ENCODE measurements at regions not wholly inside any gene's neighbourhood (a gene's known extent, or its start where the extent isn't known, plus 50 kb on each side); places are given as distances from the start of the nearest gene placed in this dataset.

DNA sequence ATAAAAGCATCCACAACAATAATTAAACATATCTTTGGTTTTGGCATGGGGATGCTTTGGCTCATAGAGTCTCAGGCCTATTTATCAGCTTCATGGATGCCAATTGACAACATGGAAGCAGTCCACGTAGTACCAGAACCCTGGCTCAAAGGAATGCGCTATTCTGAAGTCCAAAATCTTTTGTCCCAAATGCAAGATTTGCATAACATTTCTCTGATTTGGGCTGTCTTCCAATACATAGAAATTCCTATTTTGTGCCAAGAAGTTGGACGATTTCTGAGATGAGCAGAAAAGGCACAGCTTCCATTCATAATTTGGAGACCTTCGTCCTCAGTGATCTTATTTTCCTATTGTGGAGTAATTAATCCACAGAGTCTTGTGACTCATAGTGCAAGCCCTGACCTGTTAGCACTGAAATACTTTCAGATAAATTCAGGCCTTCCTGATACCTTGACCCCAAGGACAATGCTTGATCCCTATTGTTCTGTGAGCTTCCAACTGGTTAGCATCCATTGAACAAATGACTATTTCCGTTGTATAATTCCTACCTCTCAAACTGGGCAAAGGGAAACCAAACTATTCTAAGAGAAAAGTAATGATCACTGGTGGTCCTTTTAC lies 78.4 kb upstream of the CDH11 start:
- Histone ChIP-seq H3K27ac (ENCODE audit: low read depth, low read length) (no peak overlapping the region), H3K27me3 (ENCODE audit: control insufficient read depth, low read length) (no peaks in the 10 kb centered on the region), H3K4me1 (ENCODE audit: control insufficient read depth, low read length) (no peaks in the 10 kb centered on the region), H3K9me3 (ENCODE audit: control insufficient read depth, insufficient read depth, low read length) (no peaks in the 10 kb centered on the region), H3K9me2 (replicated peaks; ENCODE audit: control insufficient read depth, low read length) (no peaks in the 10 kb centered on the region), H3F3A (ENCODE audit: control insufficient read depth, insufficient read depth) (no peaks in the 10 kb centered on the region), H3K36me3 (ENCODE audit: control insufficient read depth, low read length) (no peaks in the 10 kb centered on the region), H4K20me1 (ENCODE audit: control insufficient read depth, insufficient read depth, low read depth, low read length) (no peaks in the 10 kb centered on the region), H3K4me3 (ENCODE audit: low read length) (no peak overlapping the region), H3K79me2 (ENCODE audit: control insufficient read depth, low read length) (no peaks in the 10 kb centered on the region), H3K4me2 (ENCODE audit: low read length) (no peak overlapping the region)
- TF ChIP-seq, protein P1, sequence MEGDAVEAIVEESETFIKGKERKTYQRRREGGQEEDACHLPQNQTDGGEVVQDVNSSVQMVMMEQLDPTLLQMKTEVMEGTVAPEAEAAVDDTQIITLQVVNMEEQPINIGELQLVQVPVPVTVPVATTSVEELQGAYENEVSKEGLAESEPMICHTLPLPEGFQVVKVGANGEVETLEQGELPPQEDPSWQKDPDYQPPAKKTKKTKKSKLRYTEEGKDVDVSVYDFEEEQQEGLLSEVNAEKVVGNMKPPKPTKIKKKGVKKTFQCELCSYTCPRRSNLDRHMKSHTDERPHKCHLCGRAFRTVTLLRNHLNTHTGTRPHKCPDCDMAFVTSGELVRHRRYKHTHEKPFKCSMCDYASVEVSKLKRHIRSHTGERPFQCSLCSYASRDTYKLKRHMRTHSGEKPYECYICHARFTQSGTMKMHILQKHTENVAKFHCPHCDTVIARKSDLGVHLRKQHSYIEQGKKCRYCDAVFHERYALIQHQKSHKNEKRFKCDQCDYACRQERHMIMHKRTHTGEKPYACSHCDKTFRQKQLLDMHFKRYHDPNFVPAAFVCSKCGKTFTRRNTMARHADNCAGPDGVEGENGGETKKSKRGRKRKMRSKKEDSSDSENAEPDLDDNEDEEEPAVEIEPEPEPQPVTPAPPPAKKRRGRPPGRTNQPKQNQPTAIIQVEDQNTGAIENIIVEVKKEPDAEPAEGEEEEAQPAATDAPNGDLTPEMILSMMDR (IDR thresholded peaks at IDR 0.05; ENCODE audit: low read depth, low read length, poor library complexity, severe bottlenecking): no peak
- TF ChIP-seq EZH2phosphoT487 (IDR thresholded peaks at IDR 0.05; ENCODE audit: borderline replicate concordance, low read length): no peak

DNA sequence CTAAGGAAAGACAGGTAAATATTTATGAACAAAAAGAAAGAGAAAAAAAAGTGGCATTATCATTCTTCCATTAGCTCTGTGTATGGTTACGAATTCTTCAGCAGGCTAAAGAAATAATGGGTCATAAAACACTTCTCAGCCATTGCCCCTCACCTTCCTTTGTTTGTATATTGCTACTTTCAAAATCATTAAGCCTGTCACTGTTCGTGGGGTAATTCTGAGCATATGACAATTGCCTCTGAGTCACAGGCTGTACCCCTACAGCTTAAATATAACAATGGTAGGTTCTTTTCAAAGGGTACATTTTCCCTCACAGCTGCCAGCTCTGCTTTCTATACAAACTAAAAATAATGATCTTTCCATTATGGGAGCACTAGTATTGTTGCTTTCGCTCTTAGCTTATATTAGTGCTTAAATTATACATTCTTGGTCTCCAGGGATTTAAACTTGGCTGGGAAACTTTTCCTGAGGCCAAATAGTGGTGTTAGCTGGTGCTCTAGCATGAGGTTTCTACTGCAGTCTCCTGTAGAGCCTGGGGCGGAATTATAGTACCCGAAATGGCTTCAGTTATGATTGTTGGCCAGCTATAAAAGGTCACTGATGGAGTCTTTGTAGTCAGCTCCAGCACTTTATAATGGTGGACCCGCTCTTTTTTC lies 74.7 kb upstream of the CDH11 start:
- Histone ChIP-seq H3F3A (ENCODE audit: control insufficient read depth, insufficient read depth) (no peaks in the 10 kb centered on the region), H3K4me2 (ENCODE audit: low read length) (no peak overlapping the region), H4K20me1 (ENCODE audit: control insufficient read depth, insufficient read depth, low read depth, low read length) (no peaks in the 10 kb centered on the region), H3K9me2 (replicated peaks; ENCODE audit: control insufficient read depth, low read length) (no peaks in the 10 kb centered on the region), H3K27me3 (ENCODE audit: control insufficient read depth, low read length) (no peaks in the 10 kb centered on the region), H3K4me3 (ENCODE audit: low read length) (no peak overlapping the region), H3K79me2 (ENCODE audit: control insufficient read depth, low read length) (no peaks in the 10 kb centered on the region), H3K36me3 (ENCODE audit: control insufficient read depth, low read length) (no peaks in the 10 kb centered on the region), H3K4me1 (ENCODE audit: control insufficient read depth, low read length) (no peaks in the 10 kb centered on the region), H3K9me3 (ENCODE audit: control insufficient read depth, insufficient read depth, low read length) (no peaks in the 10 kb centered on the region), H3K27ac (ENCODE audit: low read depth, low read length) (no peak overlapping the region)
- TF ChIP-seq EZH2phosphoT487 (IDR thresholded peaks at IDR 0.05; ENCODE audit: borderline replicate concordance, low read length): no peak
- TF ChIP-seq, protein P1 (IDR thresholded peaks at IDR 0.05; ENCODE audit: low read depth, low read length, poor library complexity, severe bottlenecking): no peak

DNA sequence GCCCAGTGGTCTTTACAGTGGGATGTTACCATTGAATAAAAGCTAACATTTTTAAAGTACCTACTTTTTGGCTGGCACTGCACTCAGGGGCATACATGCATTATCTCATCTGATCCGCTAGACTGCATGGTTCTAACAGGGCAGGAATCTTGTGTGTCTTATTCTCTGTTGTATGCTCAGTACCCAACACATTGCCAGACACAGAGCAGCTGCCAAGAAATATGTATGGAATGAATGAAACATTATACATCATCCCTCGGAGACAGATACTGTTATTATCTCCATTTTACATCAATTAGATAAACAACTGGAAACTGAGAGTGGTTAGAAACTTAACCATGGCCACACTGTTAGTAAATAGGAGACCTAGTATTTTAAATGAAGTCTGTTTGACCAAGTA lies 74.1 kb upstream of the CDH11 start:
- H3K4me3 ChIP-seq (ENCODE audit: low read length): no peak overlapping the region
- H3K4me2 ChIP-seq (ENCODE audit: low read length): no peak overlapping the region
- no peaks in the 10 kb centered on the region for H4K20me1 ChIP-seq (ENCODE audit: control insufficient read depth, insufficient read depth, low read depth, low read length)
- no peaks in the 10 kb centered on the region for H3K9me2 ChIP-seq (replicated peaks; ENCODE audit: control insufficient read depth, low read length)
- no peaks in the 10 kb centered on the region for H3K36me3 ChIP-seq (ENCODE audit: control insufficient read depth, low read length)
- no peaks in the 10 kb centered on the region for H3K27me3 ChIP-seq (ENCODE audit: control insufficient read depth, low read length)
- no peaks in the 10 kb centered on the region for H3K4me1 ChIP-seq (ENCODE audit: control insufficient read depth, low read length)
- no peak for TF ChIP-seq EZH2phosphoT487 (IDR thresholded peaks at IDR 0.05; ENCODE audit: borderline replicate concordance, low read length)
- H3K79me2 ChIP-seq (ENCODE audit: control insufficient read depth, low read length): no peaks in the 10 kb centered on the region
- no peaks in the 10 kb centered on the region for H3F3A ChIP-seq (ENCODE audit: control insufficient read depth, insufficient read depth)
- H3K27ac ChIP-seq (ENCODE audit: low read depth, low read length): no peak overlapping the region
- no peaks in the 10 kb centered on the region for H3K9me3 ChIP-seq (ENCODE audit: control insufficient read depth, insufficient read depth, low read length)

DNA sequence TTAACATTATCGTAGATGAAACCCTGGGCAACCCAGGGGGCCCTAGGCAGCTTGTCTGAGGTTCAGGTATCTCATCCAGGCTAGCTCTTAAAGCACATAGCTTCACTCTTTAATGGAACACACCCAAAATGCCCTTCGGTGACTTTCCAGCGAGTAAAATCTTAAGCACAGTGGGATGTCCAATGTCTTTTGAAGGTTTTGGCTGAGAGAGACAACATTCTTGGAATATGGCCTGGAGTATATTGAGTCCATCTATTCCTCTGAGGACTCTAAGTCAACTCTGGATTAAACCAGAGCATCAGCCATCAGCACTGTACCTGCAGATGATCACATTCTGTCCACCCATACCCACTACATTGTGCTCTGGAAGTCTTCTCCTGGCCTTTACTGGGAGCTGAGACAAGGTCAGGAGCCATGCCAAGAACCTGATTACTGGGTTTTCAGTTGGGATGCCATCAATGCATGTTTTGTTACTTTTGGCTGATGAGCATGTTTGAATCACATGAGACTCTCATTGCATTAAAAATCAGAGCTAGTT lies 63.4 kb upstream of the CDH11 start:
- Histone ChIP-seq H3K79me2 (ENCODE audit: control insufficient read depth, low read length) (no peaks in the 10 kb centered on the region), H3K9me2 (replicated peaks; ENCODE audit: control insufficient read depth, low read length) (no peaks in the 10 kb centered on the region), H3K36me3 (ENCODE audit: control insufficient read depth, low read length) (no peaks in the 10 kb centered on the region), H3K27me3 (ENCODE audit: control insufficient read depth, low read length) (no peaks in the 10 kb centered on the region), H3K27ac (ENCODE audit: low read depth, low read length) (no peak overlapping the region), H3K4me1 (ENCODE audit: control insufficient read depth, low read length) (no peaks in the 10 kb centered on the region), H3K9me3 (ENCODE audit: control insufficient read depth, insufficient read depth, low read length) (no peaks in the 10 kb centered on the region), H3K4me2 (ENCODE audit: low read length) (no peak overlapping the region), H4K20me1 (ENCODE audit: control insufficient read depth, insufficient read depth, low read depth, low read length) (no peaks in the 10 kb centered on the region), H3K4me3 (ENCODE audit: low read length) (no peak overlapping the region), H3F3A (ENCODE audit: control insufficient read depth, insufficient read depth) (no peaks in the 10 kb centered on the region)
- TF ChIP-seq, protein P1 (IDR thresholded peaks at IDR 0.05; ENCODE audit: low read depth, low read length, poor library complexity, severe bottlenecking): no peak
- no peak for TF ChIP-seq EZH2phosphoT487 (IDR thresholded peaks at IDR 0.05; ENCODE audit: borderline replicate concordance, low read length)

Measured in DOHH2 (cell line).